ENCODE measurements at regions not wholly inside any gene's neighbourhood (a gene's known extent, or its start where the extent isn't known, plus 50 kb on each side); places are given as distances from the start of the nearest gene placed in this dataset.
"Not testable (repeated sequence)": the region's sequence is repeated elsewhere in the genome, so short reads cannot be mapped to it uniquely, and the experiment has no call there.

- 60 to 65% methylated on average over 5 of the region's 5 CpGs for WGBS, 2 donors
- DNase-seq (no peak), ATAC-seq (no peak)
- no peak for TF ChIP-seq CTCF (IDR thresholded peaks at IDR 0.05)
- no peaks in the 10 kb centered on the region for H3K36me3 ChIP-seq
- intact Hi-C loops (cut with DNase I) = no loop called here
- H3K4me3 ChIP-seq = no peak overlapping the region
- peaks cover 0 to 41% (median 15%) of the 10 kb centered on the region in 7 donors for H3K27me3 ChIP-seq
- no peak overlapping the region for H3K27ac ChIP-seq
- no peaks in the 10 kb centered on the region for H3K9me3 ChIP-seq
- H3K4me1 ChIP-seq = no peaks in the 10 kb centered on the region
Measured at GRCh38 chr15:59896663-59897074, 107.4 kb upstream of the FOXB1 start.

DNA sequence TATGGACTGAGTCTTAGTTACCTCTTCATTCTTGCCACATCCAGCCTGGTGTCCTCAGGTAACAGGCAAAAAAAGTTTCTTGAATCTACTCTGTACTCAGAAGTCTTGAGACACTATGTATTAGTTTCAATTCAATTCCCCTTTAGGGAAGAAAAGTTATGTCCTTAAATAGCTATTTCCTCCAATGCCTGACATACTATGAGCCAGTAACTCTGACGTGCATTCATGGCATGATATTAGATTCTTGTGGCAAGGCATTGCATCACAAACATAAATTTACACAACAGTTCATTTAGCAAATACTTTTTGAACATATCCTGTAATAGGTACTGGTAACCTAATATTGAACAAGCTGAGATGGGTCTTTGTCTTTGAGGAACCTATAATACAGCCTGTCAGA lies 109.3 kb upstream of the FOXB1 start:
- intact Hi-C loops (cut with DNase I) = no loop called here
- no peak for DNase-seq
- Histone ChIP-seq H3K27ac (no peak overlapping the region), H3K36me3 (no peaks in the 10 kb centered on the region), H3K4me1 (no peaks in the 10 kb centered on the region), H3K27me3 (peaks cover 0 to 25% (median 15%) of the 10 kb centered on the region in 7 donors), H3K4me3 (no peak overlapping the region), H3K9me3 (no peaks in the 10 kb centered on the region)
- WGBS, 2 donors = 60 to 64% methylated on average over 1 of the region's 1 CpG
- TF ChIP-seq CTCF (IDR thresholded peaks at IDR 0.05) = no peak
- no peak for ATAC-seq

DNA sequence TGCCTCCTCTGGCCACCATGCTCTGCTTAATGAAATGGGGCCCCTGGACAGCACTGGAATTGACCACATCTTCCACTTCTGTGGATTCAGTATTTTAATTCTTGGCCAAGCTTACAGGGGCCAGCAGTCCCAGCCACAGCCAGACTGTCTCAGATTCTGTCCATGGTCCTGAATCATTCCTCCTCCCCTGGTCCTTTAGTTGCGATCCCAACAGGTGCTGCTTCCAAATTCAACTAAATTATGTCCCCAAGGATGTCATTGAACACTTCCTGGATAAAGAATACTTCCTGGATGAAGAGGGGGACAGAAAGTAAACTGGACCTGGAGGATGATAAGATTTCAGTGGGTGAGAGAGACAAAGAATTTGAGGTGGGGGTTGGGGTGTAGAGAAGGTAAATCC lies 111.1 kb upstream of the FOXB1 start:
- Histone ChIP-seq H3K27me3 (peaks cover 0 to 28% (median 10%) of the 10 kb centered on the region in 7 donors), H3K9me3 (no peaks in the 10 kb centered on the region), H3K4me3 (no peak overlapping the region), H3K4me1 (no peaks in the 10 kb centered on the region), H3K36me3 (no peaks in the 10 kb centered on the region), H3K27ac (no peak overlapping the region)
- ATAC-seq = no peak
- 26 to 36% methylated on average over 1 of the region's 1 CpG for WGBS, 2 donors
- intact Hi-C loops (cut with DNase I) = no loop called here
- no peak for TF ChIP-seq CTCF (IDR thresholded peaks at IDR 0.05)
- DNase-seq = no peak

GRCh38 chr15:59887870-59888269 lies 116.2 kb upstream of the FOXB1 start:
- H3K36me3 ChIP-seq; H3K4me1 ChIP-seq; intact Hi-C loops (cut with DNase I); H3K27ac ChIP-seq; H3K4me3 ChIP-seq; ATAC-seq; H3K9me3 ChIP-seq; DNase-seq: not testable (repeated sequence)
- peaks cover 0 to 26% (median 17%) of the 10 kb centered on the region in 7 donors for H3K27me3 ChIP-seq
- 79 to 85% methylated on average over 1 of the region's 1 CpG for WGBS, 2 donors

DNA sequence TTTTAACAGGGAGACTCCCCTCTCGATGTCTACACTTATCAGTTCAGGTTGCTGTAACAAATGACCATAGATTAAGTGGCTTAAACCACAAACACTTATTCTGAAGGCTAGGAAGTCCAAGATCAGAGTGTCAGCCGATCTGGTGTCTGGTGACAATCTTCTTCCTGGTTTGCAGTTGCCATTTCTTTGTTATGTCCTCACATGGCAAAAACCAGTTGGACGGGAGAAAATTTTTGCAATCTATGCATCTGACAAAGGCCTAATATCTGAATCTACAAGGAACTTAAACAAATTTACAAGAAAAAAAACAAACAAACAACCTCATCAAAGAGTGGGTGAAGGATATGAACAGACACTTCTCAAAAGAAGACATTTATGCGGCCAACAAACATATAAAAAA lies 116.9 kb upstream of the FOXB1 start:
- ATAC-seq = no peak
- no peaks in the 10 kb centered on the region for H3K36me3 ChIP-seq
- H3K27me3 ChIP-seq = peaks cover 0 to 29% (median 21%) of the 10 kb centered on the region in 7 donors
- intact Hi-C loops (cut with DNase I) = no loop called here
- DNase-seq = no peak
- H3K4me3 ChIP-seq = no peak overlapping the region
- 64 to 66% methylated on average over 4 of the region's 4 CpGs for WGBS, 2 donors
- no peak for TF ChIP-seq CTCF (IDR thresholded peaks at IDR 0.05)
- no peak overlapping the region for H3K27ac ChIP-seq
- H3K9me3 ChIP-seq = no peaks in the 10 kb centered on the region
- H3K4me1 ChIP-seq = peaks cover 0 to 3% (median 0%) of the 10 kb centered on the region in 9 donors

Data from heart right ventricle (tissue), 16 donors.